ENCODE measurements at regions not wholly inside any gene's neighbourhood (a gene's known extent, or its start where the extent isn't known, plus 50 kb on each side); places are given as distances from the start of the nearest gene placed in this dataset.

DNA sequence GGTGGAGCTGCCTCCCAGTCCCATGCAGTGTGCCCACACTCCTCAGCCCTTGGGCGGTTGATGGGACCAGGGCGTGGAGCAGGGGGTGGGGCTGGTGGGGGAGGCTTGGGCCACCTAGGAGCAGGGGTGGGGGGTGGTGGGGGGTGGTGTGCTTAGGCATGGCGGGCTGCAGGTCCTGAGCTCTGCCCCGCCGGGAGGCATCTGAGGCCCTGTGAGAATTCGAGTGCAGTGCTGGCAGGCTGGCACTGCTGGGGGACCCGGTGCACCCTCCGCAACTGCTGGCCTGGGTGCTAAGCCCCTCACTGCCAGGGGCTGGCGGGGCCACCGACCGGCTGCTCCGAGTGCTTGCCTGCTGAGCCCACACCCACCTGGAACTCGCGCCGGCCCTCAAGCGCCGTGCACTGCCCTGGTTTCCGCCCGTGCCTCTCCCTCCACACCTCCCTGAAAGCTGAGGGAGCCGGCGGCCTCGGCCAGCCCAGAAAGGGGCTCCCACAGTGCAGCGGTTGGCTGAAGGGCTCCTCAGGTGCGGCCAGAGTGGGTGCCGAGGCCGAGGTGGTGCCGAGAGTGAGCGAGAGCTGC lies 59.6 kb upstream of the PRL start:
- H3K9me3 ChIP-seq: no peaks in the 10 kb centered on the region
- no peak for TF ChIP-seq POLR2AphosphoS5 (IDR thresholded peaks at IDR 0.05)
- TF ChIP-seq, protein P1, sequence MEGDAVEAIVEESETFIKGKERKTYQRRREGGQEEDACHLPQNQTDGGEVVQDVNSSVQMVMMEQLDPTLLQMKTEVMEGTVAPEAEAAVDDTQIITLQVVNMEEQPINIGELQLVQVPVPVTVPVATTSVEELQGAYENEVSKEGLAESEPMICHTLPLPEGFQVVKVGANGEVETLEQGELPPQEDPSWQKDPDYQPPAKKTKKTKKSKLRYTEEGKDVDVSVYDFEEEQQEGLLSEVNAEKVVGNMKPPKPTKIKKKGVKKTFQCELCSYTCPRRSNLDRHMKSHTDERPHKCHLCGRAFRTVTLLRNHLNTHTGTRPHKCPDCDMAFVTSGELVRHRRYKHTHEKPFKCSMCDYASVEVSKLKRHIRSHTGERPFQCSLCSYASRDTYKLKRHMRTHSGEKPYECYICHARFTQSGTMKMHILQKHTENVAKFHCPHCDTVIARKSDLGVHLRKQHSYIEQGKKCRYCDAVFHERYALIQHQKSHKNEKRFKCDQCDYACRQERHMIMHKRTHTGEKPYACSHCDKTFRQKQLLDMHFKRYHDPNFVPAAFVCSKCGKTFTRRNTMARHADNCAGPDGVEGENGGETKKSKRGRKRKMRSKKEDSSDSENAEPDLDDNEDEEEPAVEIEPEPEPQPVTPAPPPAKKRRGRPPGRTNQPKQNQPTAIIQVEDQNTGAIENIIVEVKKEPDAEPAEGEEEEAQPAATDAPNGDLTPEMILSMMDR (IDR thresholded peaks at IDR 0.05): no peak
- TF ChIP-seq POLR2A (IDR thresholded peaks at IDR 0.05): no peak
- no peak for TF ChIP-seq EP300 (IDR thresholded peaks at IDR 0.05)
- no peaks in the 10 kb centered on the region for H3K27me3 ChIP-seq
- H3K4me1 ChIP-seq: no peaks in the 10 kb centered on the region
- intact Hi-C loops (cut with DNase I): no loop called here
- no peak overlapping the region for H3K4me3 ChIP-seq
- DNase-seq: no peak
- 86 to 90% methylated on average over 28 of the region's 28 CpGs for WGBS, 2 donors
- no peaks in the 10 kb centered on the region for H3K36me3 ChIP-seq
- H3K27ac ChIP-seq: no peak overlapping the region

DNA sequence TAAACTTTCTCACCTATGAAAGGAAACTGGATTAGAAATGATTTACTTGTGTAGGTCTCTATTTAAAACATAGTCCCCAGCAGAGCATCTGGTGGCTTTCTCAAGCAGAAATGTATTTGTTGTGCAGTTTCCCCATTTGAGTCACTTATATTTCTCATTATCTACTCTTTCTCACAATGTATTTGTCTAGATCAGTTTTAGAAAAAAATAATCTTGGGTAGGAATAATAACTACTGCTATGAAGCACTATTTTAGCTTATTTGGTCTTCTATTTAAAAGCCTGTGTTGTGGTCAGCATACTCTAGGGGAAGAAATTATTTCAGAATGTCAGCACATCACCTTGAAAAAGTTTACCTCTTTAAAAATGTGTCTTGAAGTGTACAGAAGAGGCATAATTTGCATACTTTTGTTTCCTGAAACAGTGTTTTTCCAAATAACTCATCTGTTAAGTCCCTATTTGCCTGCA lies 60.9 kb upstream of the PRL start:
- H3K4me3 ChIP-seq: no peak overlapping the region
- DNase-seq: no peak
- TF ChIP-seq POLR2AphosphoS5 (IDR thresholded peaks at IDR 0.05): no peak
- TF ChIP-seq EP300 (IDR thresholded peaks at IDR 0.05): no peak
- TF ChIP-seq, protein P1 (IDR thresholded peaks at IDR 0.05): no peak
- TF ChIP-seq POLR2A (IDR thresholded peaks at IDR 0.05): no peak
- no peaks in the 10 kb centered on the region for H3K36me3 ChIP-seq
- intact Hi-C loops (cut with DNase I): no loop called here
- H3K27me3 ChIP-seq: no peaks in the 10 kb centered on the region
- H3K4me1 ChIP-seq: no peaks in the 10 kb centered on the region
- H3K9me3 ChIP-seq: no peaks in the 10 kb centered on the region
- no peak overlapping the region for H3K27ac ChIP-seq

DNA sequence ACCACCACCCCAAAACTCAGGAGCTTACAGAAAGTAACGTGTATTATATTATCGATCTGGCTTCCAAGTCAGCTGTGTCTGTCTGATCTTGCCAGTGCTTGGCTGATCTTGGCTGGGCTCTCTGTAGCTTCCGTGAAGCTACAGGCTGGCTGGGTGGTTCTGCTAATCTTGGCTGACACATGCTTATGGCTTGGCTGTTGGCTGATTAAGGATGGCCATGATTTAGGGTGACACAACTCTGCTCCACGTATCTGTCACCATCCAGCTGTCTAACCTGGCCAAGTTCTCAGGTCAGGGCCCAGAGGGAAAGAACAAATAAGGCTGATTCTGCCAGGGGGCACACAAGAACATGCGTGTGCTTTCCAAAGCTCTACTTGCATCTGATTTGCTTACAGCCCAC lies 64.7 kb upstream of the PRL start:
- WGBS, 2 donors: 89 to 94% methylated on average over 5 of the region's 5 CpGs

DNA sequence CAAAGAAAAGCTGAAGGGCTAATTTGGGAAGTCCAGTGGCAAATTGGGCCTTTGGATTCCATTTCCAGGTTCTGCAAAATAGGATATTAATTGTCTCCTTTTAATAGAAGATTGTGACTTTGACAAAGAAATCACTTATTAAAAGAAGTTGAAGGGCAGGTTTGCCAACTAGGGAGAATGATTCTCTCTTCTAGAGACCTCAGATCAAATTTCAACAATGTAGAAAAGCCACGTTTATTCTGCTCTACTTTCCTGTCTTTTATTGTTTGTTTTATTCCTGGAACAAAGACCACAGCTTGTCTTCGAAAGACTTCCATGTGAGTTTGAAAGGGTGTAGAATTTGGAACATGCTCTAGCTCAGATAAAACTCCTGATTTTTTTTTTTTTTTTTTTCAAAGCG lies 65.5 kb upstream of the PRL start:
- Histone ChIP-seq H3K4me3 (no peak overlapping the region), H3K27me3 (no peaks in the 10 kb centered on the region), H3K9me3 (no peaks in the 10 kb centered on the region), H3K4me1 (peaks cover 0 to 3% (median 0%) of the 10 kb centered on the region in 4 donors), H3K36me3 (no peaks in the 10 kb centered on the region), H3K27ac (no peak overlapping the region)
- DNase-seq: no peak
- intact Hi-C loops (cut with DNase I): no loop called here
- 62% methylated on average over 3 of the region's 3 CpGs for WGBS, 2 donors
- TF ChIP-seq POLR2AphosphoS5 (IDR thresholded peaks at IDR 0.05) (no peak), EP300 (IDR thresholded peaks at IDR 0.05) (no peak), POLR2A (IDR thresholded peaks at IDR 0.05) (no peak)
- TF ChIP-seq, protein P1 (IDR thresholded peaks at IDR 0.05): no peak

More for the DNA sequence above, 64.7 kb upstream of the PRL start:
- intact Hi-C loops (cut with DNase I): no loop called here
- Histone ChIP-seq H3K36me3 (no peaks in the 10 kb centered on the region), H3K27me3 (no peaks in the 10 kb centered on the region), H3K4me1 (peaks cover 0 to 3% (median 0%) of the 10 kb centered on the region in 4 donors), H3K27ac (no peak overlapping the region), H3K9me3 (no peaks in the 10 kb centered on the region), H3K4me3 (no peak overlapping the region)
- no peak for TF ChIP-seq EP300 (IDR thresholded peaks at IDR 0.05)
- TF ChIP-seq POLR2AphosphoS5 (IDR thresholded peaks at IDR 0.05): no peak
- TF ChIP-seq, protein P1 (IDR thresholded peaks at IDR 0.05): no peak
- TF ChIP-seq POLR2A (IDR thresholded peaks at IDR 0.05): no peak
- no peak for DNase-seq

DNA sequence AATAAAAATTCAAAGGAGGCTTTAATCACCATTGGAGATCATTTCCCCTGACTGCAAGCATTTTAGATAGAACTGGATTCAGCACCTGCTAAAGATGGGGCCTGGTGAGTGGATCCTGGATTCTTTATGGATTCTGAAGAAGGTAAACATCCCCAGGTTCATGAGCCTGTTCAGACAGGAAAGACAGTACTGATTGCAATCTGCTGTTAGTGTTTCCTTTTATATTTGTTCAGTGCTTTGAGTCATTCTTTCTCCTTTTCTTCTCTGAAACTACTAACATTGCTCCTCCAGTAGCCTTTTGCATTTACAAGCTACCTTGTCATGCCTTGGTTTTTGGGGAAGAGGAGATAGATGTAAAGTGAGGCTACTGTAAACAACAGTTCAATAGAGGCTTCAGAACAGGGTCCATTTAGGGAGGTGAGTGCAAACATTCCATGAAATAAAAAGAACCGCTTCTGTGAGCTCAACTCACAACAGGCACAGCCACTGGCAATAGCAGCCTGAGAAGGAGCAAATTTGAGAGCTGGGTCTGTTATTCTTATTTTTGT lies 66.4 kb upstream of the PRL start:
- WGBS, 2 donors: 56 to 89% methylated on average over 1 of the region's 1 CpG
- no peak for DNase-seq
- H3K36me3 ChIP-seq: no peaks in the 10 kb centered on the region
- no peaks in the 10 kb centered on the region for H3K27me3 ChIP-seq
- no peak overlapping the region for H3K4me3 ChIP-seq
- H3K27ac ChIP-seq: no peak overlapping the region
- peaks cover 0 to 3% (median 0%) of the 10 kb centered on the region in 4 donors for H3K4me1 ChIP-seq
- intact Hi-C loops (cut with DNase I): no loop called here
- TF ChIP-seq POLR2A (IDR thresholded peaks at IDR 0.05): no peak
- TF ChIP-seq, protein P1 (IDR thresholded peaks at IDR 0.05): no peak
- TF ChIP-seq EP300 (IDR thresholded peaks at IDR 0.05): no peak
- TF ChIP-seq POLR2AphosphoS5 (IDR thresholded peaks at IDR 0.05): no peak
- no peaks in the 10 kb centered on the region for H3K9me3 ChIP-seq

Measured in sigmoid colon (tissue), 6 donors.